KMS-11 (cell line): ENCODE measurements at regions not wholly inside any gene's neighbourhood (a gene's known extent, or its start where the extent isn't known, plus 50 kb on each side); places are given as distances from the start of the nearest gene placed in this dataset.

Experiments used
- H2AFZ ChIP-seq: fragments of 200-600 bp; sonication (generic); 2 replicates; pipeline ENCODE4 v1.6.1; 2016; ENCODE audit warnings: antibody characterized with exemption, mixed run types, low read depth
- H3K27ac ChIP-seq: fragments of 200-600 bp; sonication (generic); 2 replicates; pipeline ENCODE4 v1.6.1; 2016; ENCODE audit warnings: mild to moderate bottlenecking, mixed run types
- H3K27me3 ChIP-seq: fragments of 200-600 bp; sonication (generic); 2 replicates; pipeline ENCODE4 v1.6.1; 2017; ENCODE audit warnings: mild to moderate bottlenecking, low read depth, mixed run types, moderate library complexity; ENCODE audit not compliant: insufficient read depth
- H3K36me3 ChIP-seq: fragments of 200-600 bp; sonication (generic); 2 replicates; pipeline ENCODE4 v1.6.1; 2017; ENCODE audit warnings: mild to moderate bottlenecking, mixed run types; ENCODE audit not compliant: insufficient read depth
- H3K4me1 ChIP-seq: fragments of 200-600 bp; sonication (generic); 2 replicates; pipeline ENCODE4 v1.6.1; 2016; ENCODE audit warnings: mild to moderate bottlenecking, low read depth, mixed run types; ENCODE audit not compliant: poor library complexity, severe bottlenecking
- H3K4me2 ChIP-seq: fragments of 200-600 bp; sonication (generic); 2 replicates; pipeline ENCODE4 v1.7.0; 2016; ENCODE audit warnings: mild to moderate bottlenecking, mixed run types
- H3K4me3 ChIP-seq: fragments of 200-600 bp; sonication (generic); IDR thresholded peaks from 2 replicates; pipeline ENCODE4 v1.6.1; 2017; ENCODE audit warnings: low read depth, low read length, mixed read lengths; ENCODE audit not compliant: insufficient read depth
- H3K79me2 ChIP-seq: fragments of 200-600 bp; sonication (generic); 2 replicates; pipeline ENCODE4 v1.6.1; 2016; ENCODE audit warnings: low read depth, mixed run types; ENCODE audit not compliant: insufficient read depth
- H3K9ac ChIP-seq: fragments of 200-600 bp; sonication (generic); 2 replicates; pipeline ENCODE4 v1.6.1; 2016; ENCODE audit warnings: mild to moderate bottlenecking, mixed run types
- H4K20me1 ChIP-seq: fragments of 200-600 bp; sonication (generic); 2 replicates; pipeline ENCODE4 v1.6.1; 2016; ENCODE audit warnings: mild to moderate bottlenecking, mixed run types; ENCODE audit not compliant: insufficient read depth
- TF ChIP-seq, protein P1 (sequence below): fragments of 200-600 bp; sonication (generic); conservative IDR thresholded peaks from 2 replicates; pipeline ENCODE4 v1.6.1; 2017; ENCODE audit warnings: low read depth, mild to moderate bottlenecking, antibody characterized with exemption, low read length, moderate library complexity, mixed read lengths

DNA sequence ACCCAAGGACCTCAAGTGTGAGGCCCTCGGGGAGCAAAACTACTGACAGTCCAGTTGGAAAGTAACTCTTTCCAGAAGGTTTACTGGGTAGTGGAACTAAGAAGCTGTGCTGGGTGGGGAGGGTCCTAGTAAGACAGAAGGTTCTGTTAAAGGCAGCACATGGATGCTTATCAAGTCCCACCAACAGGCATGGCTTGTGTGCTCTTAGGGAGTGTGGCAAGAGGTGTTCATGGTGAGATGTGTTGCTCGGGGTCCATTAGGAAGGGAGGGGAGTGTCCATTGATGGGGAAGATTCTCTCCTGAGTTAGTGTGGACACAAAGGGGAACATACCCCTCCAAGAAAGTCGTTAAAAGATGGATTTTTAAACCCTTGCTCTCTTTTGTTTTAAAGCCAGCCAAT lies 120.6 kb downstream of the LY86 start:
- no peaks in the 10 kb centered on the region for H3K27me3 ChIP-seq
- H2AFZ ChIP-seq, result no peak overlapping the region
- H3K27ac ChIP-seq, result no peak overlapping the region
- no peak overlapping the region for H3K9ac ChIP-seq
- no peak overlapping the region for H3K4me2 ChIP-seq
- no peaks in the 10 kb centered on the region for H4K20me1 ChIP-seq
- no peaks in the 10 kb centered on the region for H3K4me1 ChIP-seq
- no peak overlapping the region for H3K4me3 ChIP-seq
- TF ChIP-seq, protein P1, sequence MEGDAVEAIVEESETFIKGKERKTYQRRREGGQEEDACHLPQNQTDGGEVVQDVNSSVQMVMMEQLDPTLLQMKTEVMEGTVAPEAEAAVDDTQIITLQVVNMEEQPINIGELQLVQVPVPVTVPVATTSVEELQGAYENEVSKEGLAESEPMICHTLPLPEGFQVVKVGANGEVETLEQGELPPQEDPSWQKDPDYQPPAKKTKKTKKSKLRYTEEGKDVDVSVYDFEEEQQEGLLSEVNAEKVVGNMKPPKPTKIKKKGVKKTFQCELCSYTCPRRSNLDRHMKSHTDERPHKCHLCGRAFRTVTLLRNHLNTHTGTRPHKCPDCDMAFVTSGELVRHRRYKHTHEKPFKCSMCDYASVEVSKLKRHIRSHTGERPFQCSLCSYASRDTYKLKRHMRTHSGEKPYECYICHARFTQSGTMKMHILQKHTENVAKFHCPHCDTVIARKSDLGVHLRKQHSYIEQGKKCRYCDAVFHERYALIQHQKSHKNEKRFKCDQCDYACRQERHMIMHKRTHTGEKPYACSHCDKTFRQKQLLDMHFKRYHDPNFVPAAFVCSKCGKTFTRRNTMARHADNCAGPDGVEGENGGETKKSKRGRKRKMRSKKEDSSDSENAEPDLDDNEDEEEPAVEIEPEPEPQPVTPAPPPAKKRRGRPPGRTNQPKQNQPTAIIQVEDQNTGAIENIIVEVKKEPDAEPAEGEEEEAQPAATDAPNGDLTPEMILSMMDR, result no peak
- no peaks in the 10 kb centered on the region for H3K79me2 ChIP-seq
- H3K36me3 ChIP-seq, result no peaks in the 10 kb centered on the region

DNA sequence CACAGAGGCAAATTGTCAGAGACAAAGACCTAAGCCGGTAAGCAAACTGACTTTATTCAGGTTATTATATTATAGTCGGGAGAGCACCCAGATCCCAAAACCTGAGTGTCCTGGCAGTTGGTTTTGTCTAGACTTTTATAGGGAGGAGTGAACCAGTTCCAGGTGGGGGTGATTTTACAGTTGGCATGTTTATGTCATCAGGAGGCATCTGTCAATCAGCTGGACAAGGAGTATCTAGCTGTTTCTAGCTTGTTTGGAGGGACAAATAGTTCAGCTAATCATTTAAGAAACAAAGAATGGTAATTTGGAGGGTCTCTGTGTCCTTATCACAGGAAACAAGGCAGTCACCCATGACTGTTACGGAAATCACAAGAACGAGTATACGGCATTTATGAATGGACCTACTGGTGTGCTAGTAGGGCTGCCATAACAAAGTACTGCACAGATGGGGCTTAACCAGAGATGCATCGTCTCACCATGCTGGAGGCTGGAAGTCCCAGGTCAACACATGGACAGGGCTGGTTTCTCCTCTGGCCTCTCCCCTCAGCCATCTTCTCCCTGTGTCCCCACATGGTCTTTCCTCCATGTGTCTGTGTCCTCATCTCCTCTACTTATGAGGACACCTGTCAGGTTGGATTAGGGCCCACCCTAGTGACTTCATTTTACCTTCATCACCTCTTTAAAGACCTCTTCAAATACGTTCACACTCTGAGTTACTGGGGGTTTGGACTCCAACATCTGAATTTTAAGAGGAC lies 122.7 kb downstream of the LY86 start:
- Histone ChIP-seq H3K27ac (no peak overlapping the region), H3K4me3 (no peak overlapping the region), H3K79me2 (no peaks in the 10 kb centered on the region), H2AFZ (no peak overlapping the region), H3K9ac (no peak overlapping the region), H3K4me1 (no peaks in the 10 kb centered on the region), H4K20me1 (no peaks in the 10 kb centered on the region), H3K27me3 (no peaks in the 10 kb centered on the region), H3K4me2 (no peak overlapping the region), H3K36me3 (no peaks in the 10 kb centered on the region)
- TF ChIP-seq, protein P1, result no peak

DNA sequence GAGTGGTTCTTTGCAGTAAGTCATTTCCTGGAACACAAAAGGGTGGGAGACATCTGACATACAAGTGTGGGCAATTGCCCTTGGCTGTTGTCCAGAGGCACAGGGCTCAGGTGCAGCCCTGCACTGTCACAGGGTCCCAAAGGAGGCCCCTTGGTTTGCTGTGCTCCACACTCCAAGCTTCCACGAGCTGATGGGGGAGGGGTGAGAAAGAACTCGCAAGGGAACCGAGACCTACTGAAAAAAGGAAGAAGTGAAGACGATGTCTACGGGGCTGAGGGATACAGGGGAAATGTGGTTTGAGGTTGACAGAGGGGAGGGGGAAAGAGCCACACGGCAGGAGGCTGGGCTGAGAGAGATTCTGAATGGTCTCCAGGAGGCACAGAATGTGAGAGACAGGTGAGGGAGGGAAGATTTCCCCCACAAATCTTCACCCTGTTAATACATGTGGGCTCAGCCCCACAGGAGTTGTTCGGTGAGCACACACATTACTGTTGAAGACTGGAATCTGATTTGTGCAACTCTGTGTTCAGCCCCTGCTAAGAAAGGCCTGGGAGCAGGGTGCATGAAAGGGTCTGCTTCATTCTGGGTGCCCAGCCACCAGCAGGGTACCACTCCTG lies 123.4 kb downstream of the LY86 start:
- H3K27ac ChIP-seq, result no peak overlapping the region
- no peak overlapping the region for H3K9ac ChIP-seq

DNA sequence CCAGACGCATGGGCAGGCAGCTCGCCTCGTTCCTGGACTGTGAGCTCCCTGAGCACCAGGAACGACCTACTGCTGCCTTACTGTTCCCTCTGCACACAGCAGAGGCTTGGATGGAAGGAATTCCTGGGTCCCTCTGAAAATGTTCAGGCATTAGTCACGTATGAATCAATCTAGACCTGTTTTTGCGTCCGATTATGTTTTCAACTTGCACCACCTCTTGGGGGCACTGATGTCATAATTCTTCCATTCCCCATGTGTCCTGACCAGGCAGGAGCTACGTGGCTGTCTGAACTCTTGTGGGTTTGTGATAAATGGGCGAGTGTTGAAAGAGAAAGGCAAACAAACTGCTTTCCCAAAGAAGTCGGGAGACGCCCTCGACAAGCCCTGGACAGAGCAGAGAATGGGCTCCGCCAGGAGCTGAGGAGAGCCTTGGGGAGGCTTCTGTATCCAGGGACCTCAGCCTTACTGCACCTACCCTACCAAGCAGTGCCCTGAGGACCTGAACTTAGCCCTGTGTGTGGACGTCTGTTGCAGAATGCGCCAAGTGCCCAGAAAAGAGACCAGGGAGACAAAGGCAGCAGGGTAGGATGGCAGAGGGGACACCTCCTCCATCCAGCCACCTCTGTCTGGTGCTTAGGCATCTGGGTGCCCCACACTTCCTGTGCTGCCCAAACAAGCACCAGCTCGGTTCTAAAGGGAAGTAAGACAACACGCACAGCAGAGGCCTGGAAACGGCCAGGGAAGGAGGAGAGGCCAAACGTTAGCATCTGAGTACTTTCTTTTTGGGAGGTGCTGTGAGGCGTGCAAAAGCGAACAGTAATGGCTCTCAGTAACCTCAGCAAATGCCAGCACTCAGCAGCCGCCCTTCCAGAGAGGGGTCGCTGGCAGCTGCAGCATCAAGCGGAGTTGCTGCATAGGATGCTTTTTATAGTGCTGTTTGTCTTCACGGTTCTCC lies 124.2 kb downstream of the LY86 start:
- Histone ChIP-seq H3K79me2 (no peaks in the 10 kb centered on the region), H4K20me1 (no peaks in the 10 kb centered on the region), H3K27me3 (no peaks in the 10 kb centered on the region), H3K9ac (no peak overlapping the region), H3K4me1 (no peaks in the 10 kb centered on the region), H3K36me3 (no peaks in the 10 kb centered on the region), H2AFZ (no peak overlapping the region), H3K4me2 (no peak overlapping the region), H3K27ac (no peak overlapping the region), H3K4me3 (no peak overlapping the region)
- TF ChIP-seq, protein P1, result no peak

More for the DNA sequence above, 123.4 kb downstream of the LY86 start:
- Histone ChIP-seq H3K4me1 (no peaks in the 10 kb centered on the region), H2AFZ (no peak overlapping the region), H3K79me2 (no peaks in the 10 kb centered on the region), H3K27me3 (no peaks in the 10 kb centered on the region), H3K4me3 (no peak overlapping the region), H3K4me2 (no peak overlapping the region), H3K36me3 (no peaks in the 10 kb centered on the region), H4K20me1 (no peaks in the 10 kb centered on the region)
- TF ChIP-seq, protein P1, result no peak
